ENCODE measurements at regions not wholly inside any gene's neighbourhood (a gene's known extent, or its start where the extent isn't known, plus 50 kb on each side); places are given as distances from the start of the nearest gene placed in this dataset.

DNA sequence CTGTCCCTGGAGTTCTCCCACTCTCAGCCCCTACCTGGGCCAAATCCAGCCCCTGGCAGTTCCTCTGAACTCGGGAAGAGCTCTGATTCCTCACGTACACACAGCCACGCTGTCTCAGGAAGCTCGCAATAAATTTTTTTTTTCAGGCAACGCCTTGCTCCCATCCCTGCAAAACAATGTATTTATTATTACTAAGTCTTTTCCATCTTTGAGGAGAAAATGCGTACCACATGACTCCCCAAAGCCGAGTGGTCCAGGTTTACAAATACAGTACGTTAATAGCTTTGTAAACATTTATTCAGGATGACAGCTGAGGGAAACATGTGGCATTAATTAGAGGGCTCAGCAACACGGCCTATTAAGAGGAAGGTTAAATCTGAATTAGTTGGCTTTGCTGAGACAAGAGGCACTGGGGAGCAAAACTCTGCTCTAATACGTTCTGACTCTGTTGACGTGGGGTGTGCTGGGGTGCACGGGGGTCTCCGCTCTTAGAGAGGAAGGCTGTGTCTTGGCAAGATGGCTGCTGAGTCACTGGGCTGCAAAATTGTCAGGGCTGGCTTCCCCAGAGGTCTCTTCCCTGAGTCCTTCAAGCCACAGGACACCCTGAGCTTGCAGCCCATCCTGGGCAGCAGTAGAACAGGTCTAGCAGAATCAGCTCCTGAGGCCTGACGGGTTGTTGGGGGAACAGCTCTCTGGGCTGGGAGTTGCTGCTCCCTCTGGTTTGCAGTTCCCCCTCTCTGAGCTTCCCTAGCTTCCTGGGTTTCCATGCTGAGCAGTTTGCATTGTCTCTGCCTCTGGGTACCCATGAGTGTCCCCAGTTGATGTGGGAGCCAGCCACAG is 185.2 kb upstream of the TBX3 start:
- TF ChIP-seq, protein P1, sequence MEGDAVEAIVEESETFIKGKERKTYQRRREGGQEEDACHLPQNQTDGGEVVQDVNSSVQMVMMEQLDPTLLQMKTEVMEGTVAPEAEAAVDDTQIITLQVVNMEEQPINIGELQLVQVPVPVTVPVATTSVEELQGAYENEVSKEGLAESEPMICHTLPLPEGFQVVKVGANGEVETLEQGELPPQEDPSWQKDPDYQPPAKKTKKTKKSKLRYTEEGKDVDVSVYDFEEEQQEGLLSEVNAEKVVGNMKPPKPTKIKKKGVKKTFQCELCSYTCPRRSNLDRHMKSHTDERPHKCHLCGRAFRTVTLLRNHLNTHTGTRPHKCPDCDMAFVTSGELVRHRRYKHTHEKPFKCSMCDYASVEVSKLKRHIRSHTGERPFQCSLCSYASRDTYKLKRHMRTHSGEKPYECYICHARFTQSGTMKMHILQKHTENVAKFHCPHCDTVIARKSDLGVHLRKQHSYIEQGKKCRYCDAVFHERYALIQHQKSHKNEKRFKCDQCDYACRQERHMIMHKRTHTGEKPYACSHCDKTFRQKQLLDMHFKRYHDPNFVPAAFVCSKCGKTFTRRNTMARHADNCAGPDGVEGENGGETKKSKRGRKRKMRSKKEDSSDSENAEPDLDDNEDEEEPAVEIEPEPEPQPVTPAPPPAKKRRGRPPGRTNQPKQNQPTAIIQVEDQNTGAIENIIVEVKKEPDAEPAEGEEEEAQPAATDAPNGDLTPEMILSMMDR (IDR thresholded peaks at IDR 0.05; ENCODE audit: poor library complexity), result no peak
- TF ChIP-seq EZH2 (IDR thresholded peaks at IDR 0.05; ENCODE audit: borderline replicate concordance) (no peak), EZH2phosphoT487 (IDR thresholded peaks at IDR 0.05; ENCODE audit: low read depth, severe bottlenecking, unreplicated experiment) (no peak)

Data from hepatocyte (in vitro differentiated cells).